NT2/D1 (cell line): ENCODE measurements at regions not wholly inside any gene's neighbourhood (a gene's known extent, or its start where the extent isn't known, plus 50 kb on each side); places are given as distances from the start of the nearest gene placed in this dataset.

Experiments
- SUZ12 ChIP-seq: IDR thresholded peaks from 2 replicates; pipeline ENCODE4 v1.6.1; 2011; ENCODE audit not compliant: insufficient read length, insufficient read depth; ENCODE audit errors: extremely low read depth
- YY1 ChIP-seq: IDR thresholded peaks from 2 replicates; pipeline ENCODE4 v1.6.1; 2011; ENCODE audit not compliant: insufficient read length, insufficient read depth
- ZNF274 ChIP-seq: IDR thresholded peaks from 2 replicates; pipeline ENCODE4 v1.6.1; 2011; ENCODE audit warnings: mild to moderate bottlenecking, low read depth, low read length

DNA sequence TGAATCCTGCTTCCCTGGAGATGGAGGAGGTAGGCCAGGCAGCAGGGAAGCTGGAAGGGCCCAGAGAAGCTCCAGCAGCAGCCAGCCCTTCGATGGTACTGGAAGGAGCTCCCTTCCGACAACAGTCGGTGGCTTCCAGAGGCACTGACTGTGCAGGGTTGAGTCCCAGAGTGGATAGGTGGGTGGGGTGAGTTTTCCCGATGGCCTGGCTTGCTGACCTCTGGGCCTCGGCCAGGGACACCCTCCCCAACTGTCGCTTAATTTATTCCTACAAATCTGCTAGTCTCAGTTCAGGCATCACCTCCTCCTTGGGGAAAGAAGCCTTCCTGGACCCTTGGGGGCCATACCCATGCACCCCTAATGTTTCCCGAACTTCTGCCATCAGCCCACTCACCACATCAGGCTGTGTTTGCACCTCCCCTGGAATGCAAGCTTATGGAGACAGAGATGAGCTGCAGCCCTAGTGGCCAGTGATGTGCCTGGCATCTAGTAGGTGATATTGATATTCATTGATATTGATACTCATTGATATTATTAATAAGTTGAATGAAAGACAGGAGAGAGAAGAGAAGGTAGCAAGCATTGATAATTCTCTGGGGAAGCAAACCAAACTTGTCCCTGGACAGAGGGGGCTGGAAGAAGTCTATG lies 104.6 kb upstream of the BOD1 start:
- TF ChIP-seq SUZ12, result no peak
- TF ChIP-seq YY1, result no peak
- no peak for TF ChIP-seq ZNF274
